Natural killer cell (primary cell): ENCODE measurements at regions not wholly inside any gene's neighbourhood (a gene's known extent, or its start where the extent isn't known, plus 50 kb on each side); places are given as distances from the start of the nearest gene placed in this dataset.

ENCODE experiments used
- ATAC-seq, 3 donors: fragments of 150-1000 bp in 2 of 3; fragments of 200-7000 bp in 1 of 3; cut with Tn5 transposase; 1 replicate in 1 of 3; 2 replicates in 2 of 3; pipeline ENCODE4 v1.10.0; 2021; ENCODE audit warnings: mild to moderate bottlenecking in 2 of 3, moderate library complexity in 2 of 3
- DNase-seq, 2 donors: peaks; one replicate each; pipeline versions ENCODE4 v3.0.0 to v3.0.0-alpha.2; 2013 to 2021; ENCODE audit warnings: mixed read lengths in 1 of 2
- H3K27ac ChIP-seq: one replicate; pipeline ENCODE4 v1.5.1; 2013; ENCODE audit warnings: mild to moderate bottlenecking, low read length
- H3K27me3 ChIP-seq: one replicate; pipeline ENCODE4 v1.6.1; 2013; ENCODE audit warnings: low read length; ENCODE audit not compliant: control insufficient read depth, insufficient read depth
- H3K36me3 ChIP-seq: one replicate; pipeline ENCODE4 v1.6.1; 2013; ENCODE audit warnings: low read length; ENCODE audit not compliant: control insufficient read depth, insufficient read depth
- H3K4me1 ChIP-seq: one replicate; pipeline ENCODE4 v1.6.1; 2013; ENCODE audit warnings: low read length; ENCODE audit not compliant: control insufficient read depth, insufficient read depth
- H3K4me3 ChIP-seq: one replicate; pipeline ENCODE4 v1.5.1; 2013; ENCODE audit warnings: low read length
- H3K9me3 ChIP-seq: one replicate; pipeline ENCODE4 v1.6.1; 2013; ENCODE audit warnings: low read length; ENCODE audit not compliant: control insufficient read depth, insufficient read depth
- H3K27ac Mint-ChIP-seq, 2 donors: one replicate each; pipeline ENCODE4 v1.8.0; 2022; ENCODE audit warnings: mild to moderate bottlenecking in 2 of 2, mixed read lengths in 2 of 2, moderate library complexity in 1 of 2
- H3K27me3 Mint-ChIP-seq, 2 donors: one replicate each; pipeline ENCODE4 v1.8.0; 2022; ENCODE audit warnings: low read depth in 2 of 2, mixed read lengths in 2 of 2
- H3K36me3 Mint-ChIP-seq: one replicate; pipeline ENCODE4 v1.8.0; 2022; ENCODE audit warnings: mixed read lengths
- H3K4me1 Mint-ChIP-seq, 2 donors: one replicate each; pipeline ENCODE4 v1.8.0; 2022; ENCODE audit warnings: mixed read lengths in 2 of 2
- H3K4me3 Mint-ChIP-seq: one replicate; pipeline ENCODE4 v1.8.0; 2022; ENCODE audit warnings: mild to moderate bottlenecking, moderate library complexity, mixed read lengths
- H3K9me3 Mint-ChIP-seq, 2 donors: one replicate each; pipeline ENCODE4 v1.8.0; 2022; ENCODE audit warnings: mixed read lengths in 2 of 2
- WGBS: methylation state at CpG from one replicate; pipeline ENCODE4 v1.1.7; 2013; ENCODE audit warnings: missing lambda C conversion rate; ENCODE audit not compliant: insufficient coverage; 5-methylcytosine and 5-hydroxymethylcytosine counted together
- intact Hi-C: fragments of 100-400 bp; cut with micrococcal nuclease; formaldehyde crosslinking; loops from one replicate; pipeline ENCODE4 v1.14.2; 2022
- TF ChIP-seq, protein P1 (sequence below): fragments of 200-600 bp; IDR thresholded peaks from one replicate; pipeline ENCODE4 v1.8.0; 2022; ENCODE audit warnings: antibody characterized with exemption

DNA sequence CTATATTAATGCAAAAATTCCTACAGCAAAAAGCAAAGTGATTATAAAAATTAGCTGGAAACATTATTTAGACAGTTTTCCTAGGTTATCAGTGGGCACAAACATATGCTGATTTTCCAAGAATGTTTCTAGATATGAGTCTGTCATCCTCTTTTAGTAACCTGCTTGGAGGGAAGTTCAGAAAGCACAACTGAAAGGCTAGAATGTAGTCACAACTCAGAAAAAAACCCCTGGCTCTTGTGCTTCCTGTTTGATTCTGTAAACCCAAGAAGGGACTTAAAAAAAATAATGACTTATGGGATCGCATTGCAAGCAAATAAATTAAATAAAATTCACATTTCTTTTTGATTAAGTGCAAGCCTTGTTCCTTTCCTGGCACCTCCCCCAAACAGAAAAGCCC, 708.4 kb upstream of the EPHA7 start:
- H3K4me1 Mint-ChIP-seq: no peaks in the 10 kb centered on the region
- Histone ChIP-seq H3K9me3 (no peaks in the 10 kb centered on the region), H3K4me3 (no peak overlapping the region), H3K36me3 (no peaks in the 10 kb centered on the region), H3K4me1 (no peaks in the 10 kb centered on the region), H3K27me3 (no peaks in the 10 kb centered on the region), H3K27ac (no peak overlapping the region)
- H3K27me3 Mint-ChIP-seq: no peaks in the 10 kb centered on the region
- no peak for DNase-seq
- no peak overlapping the region for H3K4me3 Mint-ChIP-seq
- H3K27ac Mint-ChIP-seq: no peak overlapping the region
- intact Hi-C loops: no loop called here
- no peaks in the 10 kb centered on the region for H3K36me3 Mint-ChIP-seq
- no peak for ATAC-seq
- 43% methylated on average over 1 of the region's 1 CpG for WGBS
- TF ChIP-seq, protein P1, sequence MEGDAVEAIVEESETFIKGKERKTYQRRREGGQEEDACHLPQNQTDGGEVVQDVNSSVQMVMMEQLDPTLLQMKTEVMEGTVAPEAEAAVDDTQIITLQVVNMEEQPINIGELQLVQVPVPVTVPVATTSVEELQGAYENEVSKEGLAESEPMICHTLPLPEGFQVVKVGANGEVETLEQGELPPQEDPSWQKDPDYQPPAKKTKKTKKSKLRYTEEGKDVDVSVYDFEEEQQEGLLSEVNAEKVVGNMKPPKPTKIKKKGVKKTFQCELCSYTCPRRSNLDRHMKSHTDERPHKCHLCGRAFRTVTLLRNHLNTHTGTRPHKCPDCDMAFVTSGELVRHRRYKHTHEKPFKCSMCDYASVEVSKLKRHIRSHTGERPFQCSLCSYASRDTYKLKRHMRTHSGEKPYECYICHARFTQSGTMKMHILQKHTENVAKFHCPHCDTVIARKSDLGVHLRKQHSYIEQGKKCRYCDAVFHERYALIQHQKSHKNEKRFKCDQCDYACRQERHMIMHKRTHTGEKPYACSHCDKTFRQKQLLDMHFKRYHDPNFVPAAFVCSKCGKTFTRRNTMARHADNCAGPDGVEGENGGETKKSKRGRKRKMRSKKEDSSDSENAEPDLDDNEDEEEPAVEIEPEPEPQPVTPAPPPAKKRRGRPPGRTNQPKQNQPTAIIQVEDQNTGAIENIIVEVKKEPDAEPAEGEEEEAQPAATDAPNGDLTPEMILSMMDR: no peak
- H3K9me3 Mint-ChIP-seq: peaks cover 2 to 6% of the 10 kb centered on the region in 2 donors

- Mint-ChIP-seq H3K27me3 (no peaks in the 10 kb centered on the region), H3K4me3 (no peak overlapping the region), H3K36me3 (no peaks in the 10 kb centered on the region), H3K9me3 (peaks cover 2 to 9% of the 10 kb centered on the region in 2 donors), H3K27ac (no peak overlapping the region), H3K4me1 (no peaks in the 10 kb centered on the region)
- Histone ChIP-seq H3K4me3 (no peak overlapping the region), H3K9me3 (no peaks in the 10 kb centered on the region), H3K36me3 (no peaks in the 10 kb centered on the region), H3K27me3 (no peaks in the 10 kb centered on the region), H3K4me1 (no peaks in the 10 kb centered on the region), H3K27ac (no peak overlapping the region)
- TF ChIP-seq, protein P1: no peak
- no peak for DNase-seq
- 90% methylated on average over 1 of the region's 1 CpG for WGBS
- no peak for ATAC-seq
- intact Hi-C loops: no loop called here
Measured at GRCh38 chr6:94124333-94124732, 705.0 kb upstream of the EPHA7 start.

- H3K9me3 Mint-ChIP-seq: peaks cover 3 to 11% of the 10 kb centered on the region in 2 donors
- intact Hi-C loops: no loop called here
- H3K36me3 ChIP-seq: no peaks in the 10 kb centered on the region
- H3K27ac Mint-ChIP-seq: no peak overlapping the region
- H3K36me3 Mint-ChIP-seq: no peaks in the 10 kb centered on the region
- H3K4me1 Mint-ChIP-seq: no peaks in the 10 kb centered on the region
- H3K27me3 ChIP-seq: no peaks in the 10 kb centered on the region
- DNase-seq (no peak), ATAC-seq (no peak)
- H3K4me1 ChIP-seq: no peaks in the 10 kb centered on the region
- TF ChIP-seq, protein P1: no peak
- WGBS: 95% methylated on average over 3 of the region's 3 CpGs
- no peaks in the 10 kb centered on the region for H3K27me3 Mint-ChIP-seq
- no peak overlapping the region for H3K27ac ChIP-seq
- H3K4me3 Mint-ChIP-seq: no peak overlapping the region
- H3K9me3 ChIP-seq: no peaks in the 10 kb centered on the region
- no peak overlapping the region for H3K4me3 ChIP-seq
Measured at GRCh38 chr6:94121094-94121493, 701.7 kb upstream of the EPHA7 start.

DNA sequence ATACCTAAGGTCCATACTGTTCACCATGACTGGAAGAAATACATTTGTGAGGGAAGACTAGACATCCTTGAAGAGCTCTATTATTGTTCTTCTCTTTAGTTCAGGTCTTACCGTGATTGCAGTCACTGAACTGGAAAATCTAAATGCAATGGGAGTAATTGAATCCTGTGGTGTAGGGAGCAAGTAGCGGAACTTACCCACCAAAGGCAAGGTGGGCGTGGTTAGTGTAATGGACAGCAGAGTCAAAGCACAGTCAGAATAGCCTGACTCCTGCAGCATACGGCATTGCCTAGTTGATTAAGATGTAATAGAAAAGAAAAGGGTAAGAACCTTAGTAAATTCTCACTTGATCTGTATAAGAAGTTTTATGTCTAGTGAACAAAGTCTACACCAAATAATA, 679.7 kb upstream of the EPHA7 start:
- Histone ChIP-seq H3K9me3 (peaks cover 5% of the 10 kb centered on the region), H3K4me3 (no peak overlapping the region), H3K36me3 (no peaks in the 10 kb centered on the region), H3K4me1 (no peaks in the 10 kb centered on the region), H3K27ac (no peak overlapping the region), H3K27me3 (no peaks in the 10 kb centered on the region)
- no peaks in the 10 kb centered on the region for H3K27me3 Mint-ChIP-seq
- intact Hi-C loops: no loop called here
- 87% methylated on average over 4 of the region's 4 CpGs for WGBS
- no peaks in the 10 kb centered on the region for H3K4me1 Mint-ChIP-seq
- H3K9me3 Mint-ChIP-seq: peaks cover 12 to 20% of the 10 kb centered on the region in 2 donors
- no peaks in the 10 kb centered on the region for H3K36me3 Mint-ChIP-seq
- ATAC-seq (no peak), DNase-seq (no peak)
- no peak overlapping the region for H3K4me3 Mint-ChIP-seq
- TF ChIP-seq, protein P1: no peak
- H3K27ac Mint-ChIP-seq: no peak overlapping the region
